A549 (cell line): ENCODE measurements at regions not wholly inside any gene's neighbourhood (a gene's known extent, or its start where the extent isn't known, plus 50 kb on each side); places are given as distances from the start of the nearest gene placed in this dataset.

Experiments
- CTCF ChIP-seq: fragments of >200 bp; sonication (Bioruptor Twin); formaldehyde crosslinking; IDR thresholded peaks from 3 replicates; pipeline ENCODE4 v1.5.1; 2016
- MAZ ChIP-seq: fragments of 150-350 bp; IDR thresholded peaks from 2 replicates; pipeline ENCODE4 v1.6.1; 2014; ENCODE audit warnings: antibody characterized with exemption, low read depth, low read length, borderline replicate concordance
- MYC ChIP-seq: IDR thresholded peaks from 2 replicates; pipeline ENCODE4 v1.6.1; 2012; ENCODE audit warnings: mild to moderate bottlenecking, inconsistent platforms, low read length, improper control_type of control experiment, borderline replicate concordance

- TF ChIP-seq MYC, result no peak
- no peak for TF ChIP-seq CTCF
- TF ChIP-seq MAZ, result no peak
Observed at GRCh38 chr6:14426281-14426680, 308.7 kb downstream of the CD83 start.
